ENCODE measurements at regions not wholly inside any gene's neighbourhood (a gene's known extent, or its start where the extent isn't known, plus 50 kb on each side); places are given as distances from the start of the nearest gene placed in this dataset.

GRCh38 chr17:34001246-34001645 lies 253.8 kb upstream of the CCL2 start:
- TF ChIP-seq CTCF (IDR thresholded peaks at IDR 0.05) (no peak), POLR2A (IDR thresholded peaks at IDR 0.05) (no peak)

Data from testis (tissue), 2 donors.